ENCODE measurements at regions not wholly inside any gene's neighbourhood (a gene's known extent, or its start where the extent isn't known, plus 50 kb on each side); places are given as distances from the start of the nearest gene placed in this dataset.

GRCh38 chr7:136528329-136528728 lies 340.1 kb upstream of the CHRM2 start:
- no peak for TF ChIP-seq GATA3 (IDR thresholded peaks at IDR 0.05; ENCODE audit: low read depth, low read length)
- no peak for TF ChIP-seq GATA2 (IDR thresholded peaks at IDR 0.05; ENCODE audit: low read depth, low read length)

All from SH-SY5Y (cell line).